Activated CD8-positive, alpha-beta memory T cell treated with anti-CD3 and anti-CD28 coated beads, Interleukin-2, amount 50 U/mL, for 24 hours (primary cell): ENCODE measurements at regions not wholly inside any gene's neighbourhood (a gene's known extent, or its start where the extent isn't known, plus 50 kb on each side); places are given as distances from the start of the nearest gene placed in this dataset.

Experiments used
- DNase-seq: peaks from one replicate; pipeline ENCODE4 v3.0.0-alpha.2; 2020; ENCODE audit errors: extremely low read depth

GRCh38 chr7:156102267-156102666, 290.0 kb upstream of the SHH start:
- DNase-seq = no peak

GRCh38 chr7:156101355-156101754, 289.1 kb upstream of the SHH start:
- DNase-seq = no peak

GRCh38 chr7:156100086-156100485, 287.8 kb upstream of the SHH start:
- no peak for DNase-seq

GRCh38 chr7:156099085-156099484, 286.8 kb upstream of the SHH start:
- DNase-seq = no peak

GRCh38 chr7:156096771-156097538, 284.7 kb upstream of the SHH start:
- DNase-seq = no peak

- DNase-seq = no peak
Measured at GRCh38 chr7:156095908-156096539, 283.8 kb upstream of the SHH start.

- no peak for DNase-seq
Measured at GRCh38 chr7:156094350-156095146, 282.3 kb upstream of the SHH start.

- no peak for DNase-seq
Measured at GRCh38 chr7:156092307-156092706, 280.0 kb upstream of the SHH start.

GRCh38 chr7:156091519-156092080, 279.3 kb upstream of the SHH start:
- no peak for DNase-seq

GRCh38 chr7:156090988-156091387, 278.7 kb upstream of the SHH start:
- DNase-seq = no peak

- DNase-seq = no peak
Measured at GRCh38 chr7:156089222-156089621, 277.0 kb upstream of the SHH start.

- DNase-seq = no peak
Measured at GRCh38 chr7:156088115-156088514, 275.9 kb upstream of the SHH start.

- DNase-seq = no peak
Measured at GRCh38 chr7:156082048-156083040, 270.1 kb upstream of the SHH start.

- no peak for DNase-seq
Measured at GRCh38 chr7:156080596-156080995, 268.3 kb upstream of the SHH start.

- no peak for DNase-seq
Measured at GRCh38 chr7:156080046-156080445, 267.8 kb upstream of the SHH start.

GRCh38 chr7:156079156-156079555, 266.9 kb upstream of the SHH start:
- DNase-seq = no peak

GRCh38 chr7:156074982-156075615, 262.8 kb upstream of the SHH start:
- DNase-seq = no peak

- no peak for DNase-seq
Measured at GRCh38 chr7:156074084-156074483, 261.8 kb upstream of the SHH start.

GRCh38 chr7:156073366-156074052, 261.2 kb upstream of the SHH start:
- DNase-seq = no peak

GRCh38 chr7:156071612-156072011, 259.3 kb upstream of the SHH start:
- DNase-seq = no peak
